GM12872 (cell line): ENCODE measurements at regions not wholly inside any gene's neighbourhood (a gene's known extent, or its start where the extent isn't known, plus 50 kb on each side); places are given as distances from the start of the nearest gene placed in this dataset.

Experiments used
- CTCF ChIP-seq: IDR thresholded peaks from 3 replicates; pipeline ENCODE4 v1.5.1; 2011; ENCODE audit warnings: low read depth, mild to moderate bottlenecking, low read length, moderate library complexity; ENCODE audit not compliant: insufficient read depth

GRCh38 chr22:48082284-48082683, 1319.8 kb downstream of the TBC1D22A start:
- TF ChIP-seq CTCF: no peak

- TF ChIP-seq CTCF: no peak
Observed at GRCh38 chr22:48081281-48081680, 1318.8 kb downstream of the TBC1D22A start.

- no peak for TF ChIP-seq CTCF
Observed at GRCh38 chr22:48080316-48081165, 1318.1 kb downstream of the TBC1D22A start.

- no peak for TF ChIP-seq CTCF
Observed at GRCh38 chr22:48079505-48080290, 1317.2 kb downstream of the TBC1D22A start.

GRCh38 chr22:48078825-48079224, 1316.4 kb downstream of the TBC1D22A start:
- TF ChIP-seq CTCF: no peak

- no peak for TF ChIP-seq CTCF
Observed at GRCh38 chr22:48077699-48078098, 1315.2 kb downstream of the TBC1D22A start.

- no peak for TF ChIP-seq CTCF
Observed at GRCh38 chr22:48076008-48076407, 1313.6 kb downstream of the TBC1D22A start.
